Spleen (tissue), 11 donors: ENCODE measurements at regions not wholly inside any gene's neighbourhood (a gene's known extent, or its start where the extent isn't known, plus 50 kb on each side); places are given as distances from the start of the nearest gene placed in this dataset.

Source experiments
- DNase-seq: peaks from one replicate; pipeline ENCODE4 v3.0.0-alpha.2; 2020
- H3K27ac ChIP-seq, 8 donors: fragments of 200-600 bp; sonication (generic) in 7 of 8; 1 replicate in 4 of 8; 2 replicates in 4 of 8; pipeline versions ENCODE4 v1.5.0 to v1.8.0; 2016 to 2021; ENCODE audit warnings: inconsistent platforms in 4 of 8, mild to moderate bottlenecking in 4 of 8, moderate library complexity in 1 of 8
- H3K27me3 ChIP-seq, 7 donors: fragments of 200-600 bp; sonication (generic) in 6 of 7; replicated peaks in 1 of 7; 1 replicate in 4 of 7; 2 replicates in 3 of 7; pipeline versions ENCODE4 v1.5.0 to v1.8.0; 2016 to 2021; ENCODE audit warnings: inconsistent platforms in 3 of 7, mild to moderate bottlenecking in 1 of 7
- H3K36me3 ChIP-seq, 6 donors: fragments of 200-600 bp; sonication (generic) in 5 of 6; 1 replicate in 4 of 6; 2 replicates in 2 of 6; pipeline versions ENCODE4 v1.5.0 to v1.8.0; 2016 to 2021; ENCODE audit warnings: inconsistent platforms in 2 of 6
- H3K4me1 ChIP-seq, 6 donors: fragments of 200-600 bp; sonication (generic) in 5 of 6; 1 replicate in 3 of 6; 2 replicates in 3 of 6; pipeline versions ENCODE4 v1.5.0 to v1.8.0; 2016 to 2021; ENCODE audit warnings: inconsistent platforms in 3 of 6
- H3K4me3 ChIP-seq, 8 donors: fragments of 200-600 bp; sonication (generic) in 7 of 8; 1 replicate in 4 of 8; 2 replicates in 4 of 8; pipeline versions ENCODE4 v1.5.0 to v1.8.0; 2016 to 2021; ENCODE audit warnings: inconsistent platforms in 4 of 8, mild to moderate bottlenecking in 4 of 8, moderate library complexity in 2 of 8
- H3K9me3 ChIP-seq, 8 donors: fragments of 200-600 bp; sonication (generic) in 7 of 8; 1 replicate in 4 of 8; 2 replicates in 4 of 8; pipeline versions ENCODE4 v1.5.0 to v1.8.0; 2016 to 2021; ENCODE audit warnings: inconsistent platforms in 4 of 8
- POLR2A ChIP-seq, 3 donors: fragments of 450-650 bp; IDR thresholded peaks; one replicate each; pipeline ENCODE4 v1.5.1; 2017; ENCODE audit warnings: antibody characterized with exemption in 3 of 3, mild to moderate bottlenecking in 1 of 3
- POLR2AphosphoS5 ChIP-seq, 3 donors: sonication (generic); formaldehyde crosslinking; IDR thresholded peaks; one replicate each; pipeline ENCODE4 v1.5.1; 2017; ENCODE audit warnings: antibody characterized with exemption in 3 of 3
- WGBS, 5 donors: extraction: QIAGEN DNeasy Blood & Tissue Kit in 3 of 5; methylation state at CpG; one replicate each; pipeline versions ENCODE4 v1.1.5 to v1.1.7; 2013 to 2018; 5-methylcytosine and 5-hydroxymethylcytosine counted together
- intact Hi-C: fragments of 100-400 bp; cut with DNase I; formaldehyde crosslinking; loops from one replicate; pipeline ENCODE4 v1.15.0; 2023; ENCODE audit warnings: low total_unique reads
- TF ChIP-seq, protein P1 (sequence below), 11 experiments: fragments of 200-600 bp in 7 of 11; fragments of 450-650 bp in 4 of 11; sonication (generic) in 4 of 11; IDR thresholded peaks in 8 of 11; conservative IDR thresholded peaks in 3 of 11; 1 replicate in 7 of 11; 2 replicates in 4 of 11; pipeline versions ENCODE4 v1.4.0 to v1.8.0; 2016 to 2021; ENCODE audit warnings: antibody characterized with exemption in 11 of 11, inconsistent platforms in 4 of 11, mild to moderate bottlenecking in 1 of 11
- donor health status: healthy with polysubstance abuse.
- donor health status: DM: no; HTN: no; CAD: no; lungs with moderate emphysema.
- donor health status: DM: no; HTN: no; CAD: no.
- donor health status: Bipolar disorder and iron deficiency.
- donor health status: healthy.
- donor health status: DM: no; HTN: no; CAD: no.
- donor health status: DM: yes; HTN: yes; CAD: no.

GRCh38 chr16:9557713-9558112 is 466.3 kb downstream of the HAPSTR1 start:
- WGBS, 5 donors: 77 to 86% (median 83%) methylated on average over 3 of the region's 3 CpGs
- DNase-seq: no peak
- intact Hi-C loops: no loop called here

DNA sequence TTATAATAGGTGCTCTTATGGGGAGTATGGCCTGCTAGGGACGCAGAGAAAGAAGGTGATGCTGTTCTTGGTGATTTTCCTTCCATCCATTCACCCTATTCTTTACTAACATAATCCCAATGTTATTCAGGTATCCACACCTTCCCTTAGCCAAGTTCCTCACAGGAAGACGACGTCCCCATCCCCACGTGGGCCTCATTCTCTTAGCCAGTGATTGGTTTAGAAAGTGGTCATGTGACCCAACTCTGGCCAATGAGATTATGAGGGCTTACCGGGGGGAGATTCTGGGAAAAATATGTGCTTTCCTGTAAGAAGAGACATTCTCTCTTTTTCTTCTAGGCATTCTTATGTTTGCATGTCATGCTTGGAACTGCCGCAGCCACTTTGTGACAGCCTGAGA is 474.7 kb downstream of the HAPSTR1 start:
- H3K4me1 ChIP-seq: no peaks in the 10 kb centered on the region
- TF ChIP-seq, protein P1, sequence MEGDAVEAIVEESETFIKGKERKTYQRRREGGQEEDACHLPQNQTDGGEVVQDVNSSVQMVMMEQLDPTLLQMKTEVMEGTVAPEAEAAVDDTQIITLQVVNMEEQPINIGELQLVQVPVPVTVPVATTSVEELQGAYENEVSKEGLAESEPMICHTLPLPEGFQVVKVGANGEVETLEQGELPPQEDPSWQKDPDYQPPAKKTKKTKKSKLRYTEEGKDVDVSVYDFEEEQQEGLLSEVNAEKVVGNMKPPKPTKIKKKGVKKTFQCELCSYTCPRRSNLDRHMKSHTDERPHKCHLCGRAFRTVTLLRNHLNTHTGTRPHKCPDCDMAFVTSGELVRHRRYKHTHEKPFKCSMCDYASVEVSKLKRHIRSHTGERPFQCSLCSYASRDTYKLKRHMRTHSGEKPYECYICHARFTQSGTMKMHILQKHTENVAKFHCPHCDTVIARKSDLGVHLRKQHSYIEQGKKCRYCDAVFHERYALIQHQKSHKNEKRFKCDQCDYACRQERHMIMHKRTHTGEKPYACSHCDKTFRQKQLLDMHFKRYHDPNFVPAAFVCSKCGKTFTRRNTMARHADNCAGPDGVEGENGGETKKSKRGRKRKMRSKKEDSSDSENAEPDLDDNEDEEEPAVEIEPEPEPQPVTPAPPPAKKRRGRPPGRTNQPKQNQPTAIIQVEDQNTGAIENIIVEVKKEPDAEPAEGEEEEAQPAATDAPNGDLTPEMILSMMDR (IDR thresholded peaks at IDR 0.05 in 8 of 11, conservative IDR thresholded peaks at IDR 0.05 in 3 of 11): no peak
- TF ChIP-seq POLR2A (IDR thresholded peaks at IDR 0.05) (no peak), POLR2AphosphoS5 (IDR thresholded peaks at IDR 0.05) (no peak)
- H3K36me3 ChIP-seq: no peaks in the 10 kb centered on the region
- H3K27ac ChIP-seq: no peak overlapping the region
- no peaks in the 10 kb centered on the region for H3K9me3 ChIP-seq
- H3K4me3 ChIP-seq: no peak overlapping the region
- DNase-seq: no peak
- H3K27me3 ChIP-seq: no peaks in the 10 kb centered on the region
- intact Hi-C loops: no loop called here
- 81 to 93% (median 87%) methylated on average over 6 of the region's 6 CpGs for WGBS, 5 donors

More at GRCh38 chr16:9557713-9558112, 466.3 kb downstream of the HAPSTR1 start:
- H3K27ac ChIP-seq: no peak overlapping the region
- no peak overlapping the region for H3K4me3 ChIP-seq
- no peaks in the 10 kb centered on the region for H3K4me1 ChIP-seq
- H3K9me3 ChIP-seq: peaks cover 0 to 25% (median 16%) of the 10 kb centered on the region in 8 donors
- H3K27me3 ChIP-seq: no peaks in the 10 kb centered on the region
- no peak for TF ChIP-seq POLR2AphosphoS5 (IDR thresholded peaks at IDR 0.05)
- no peak for TF ChIP-seq POLR2A (IDR thresholded peaks at IDR 0.05)
- TF ChIP-seq, protein P1 (IDR thresholded peaks at IDR 0.05 in 8 of 11, conservative IDR thresholded peaks at IDR 0.05 in 3 of 11): no peak
- H3K36me3 ChIP-seq: no peaks in the 10 kb centered on the region

DNA sequence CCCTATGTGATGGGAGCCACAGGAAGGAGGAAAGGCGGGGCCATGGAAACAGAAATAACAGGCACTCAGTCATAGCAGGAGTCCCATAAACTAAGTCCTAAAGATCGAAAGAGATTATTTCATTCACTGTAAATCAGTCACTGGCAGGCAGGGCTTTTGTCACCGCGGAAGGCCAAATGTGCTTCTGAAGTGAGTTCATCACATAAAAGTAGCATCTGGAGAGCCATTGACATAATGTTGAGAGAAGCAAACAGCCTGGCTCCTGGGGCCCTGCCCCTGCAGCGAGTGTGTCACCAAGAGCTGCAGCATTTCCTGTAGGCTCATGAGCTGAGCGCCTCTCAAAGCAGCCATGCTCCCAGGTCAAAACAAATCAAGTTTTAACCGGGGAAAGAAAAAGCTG is 476.2 kb downstream of the HAPSTR1 start:
- TF ChIP-seq POLR2A (IDR thresholded peaks at IDR 0.05) (no peak), POLR2AphosphoS5 (IDR thresholded peaks at IDR 0.05) (no peak)
- TF ChIP-seq, protein P1 (IDR thresholded peaks at IDR 0.05 in 8 of 11, conservative IDR thresholded peaks at IDR 0.05 in 3 of 11): no peak
- Histone ChIP-seq H3K36me3 (no peaks in the 10 kb centered on the region), H3K4me1 (no peaks in the 10 kb centered on the region), H3K27ac (no peak overlapping the region), H3K9me3 (no peaks in the 10 kb centered on the region), H3K4me3 (no peak overlapping the region), H3K27me3 (no peaks in the 10 kb centered on the region)
- no peak for DNase-seq
- 33 to 49% (median 38%) methylated on average over 7 of the region's 7 CpGs for WGBS, 5 donors
- intact Hi-C loops: no loop called here

DNA sequence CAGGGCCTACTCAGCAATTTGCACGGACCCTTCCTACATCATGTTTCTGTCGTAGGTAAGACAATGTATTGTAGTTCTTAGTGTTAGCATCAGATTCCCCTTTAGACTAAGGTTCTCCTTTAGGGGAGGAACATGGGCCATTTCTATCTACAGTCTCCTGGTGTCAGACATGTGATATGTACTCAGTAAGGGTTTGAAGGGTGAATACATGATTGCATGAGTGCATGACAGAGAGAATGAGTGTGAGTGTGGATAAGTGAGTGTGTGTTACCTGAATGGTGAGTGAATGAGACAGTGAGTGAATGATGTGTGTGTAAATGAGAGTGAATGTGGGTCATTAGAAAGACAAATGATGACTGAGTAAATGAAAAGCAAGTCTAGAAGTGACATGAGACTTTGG is 476.8 kb downstream of the HAPSTR1 start:
- H3K4me1 ChIP-seq: no peaks in the 10 kb centered on the region
- H3K9me3 ChIP-seq: no peaks in the 10 kb centered on the region
- WGBS, 5 donors: 73 to 91% (median 80%) methylated on average over 2 of the region's 2 CpGs
- DNase-seq: no peak
- H3K36me3 ChIP-seq: no peaks in the 10 kb centered on the region
- H3K27me3 ChIP-seq: no peaks in the 10 kb centered on the region
- no peak overlapping the region for H3K4me3 ChIP-seq
- TF ChIP-seq, protein P1 (IDR thresholded peaks at IDR 0.05 in 8 of 11, conservative IDR thresholded peaks at IDR 0.05 in 3 of 11): no peak
- TF ChIP-seq POLR2AphosphoS5 (IDR thresholded peaks at IDR 0.05) (no peak), POLR2A (IDR thresholded peaks at IDR 0.05) (no peak)
- intact Hi-C loops: no loop called here
- H3K27ac ChIP-seq: no peak overlapping the region
